H1 (cell line): ENCODE measurements at regions not wholly inside any gene's neighbourhood (a gene's known extent, or its start where the extent isn't known, plus 50 kb on each side); places are given as distances from the start of the nearest gene placed in this dataset.

Experiments
- GTF2F1 ChIP-seq: IDR thresholded peaks from 2 replicates; pipeline ENCODE4 v1.6.1; 2012; ENCODE audit warnings: low read depth, low read length, improper control_type of control experiment, borderline replicate concordance
- HDAC2 ChIP-seq, 2 experiments: fragments of 300-600 bp in 1 of 2; sonication (generic) in 1 of 2; IDR thresholded peaks; 2 replicates each; pipeline ENCODE4 v1.6.1; 2011 to 2012; ENCODE audit warnings: low read depth in 2 of 2, low read length in 2 of 2, mild to moderate bottlenecking in 2 of 2, moderate library complexity in 2 of 2, borderline replicate concordance in 1 of 2, inconsistent platforms in 1 of 2
- KDM4A ChIP-seq: IDR thresholded peaks from one replicate; pipeline ENCODE4 v1.7.1; 2012; ENCODE audit warnings: low read depth, mild to moderate bottlenecking, moderate library complexity, low read length, inconsistent platforms; ENCODE audit not compliant: severe bottlenecking
- RFX5 ChIP-seq: IDR thresholded peaks from 2 replicates; pipeline ENCODE4 v1.6.1; 2011; ENCODE audit warnings: low read depth, low read length, improper control_type of control experiment, borderline replicate concordance
- TF ChIP-seq, protein P1 (sequence below): IDR thresholded peaks from 2 replicates; pipeline ENCODE4 v1.6.1; 2011; ENCODE audit warnings: low read length, improper control_type of control experiment
- TF ChIP-seq, protein P2 (sequence below): IDR thresholded peaks from 2 replicates; pipeline ENCODE4 v1.6.1; 2012; ENCODE audit warnings: low read length, inconsistent platforms

DNA sequence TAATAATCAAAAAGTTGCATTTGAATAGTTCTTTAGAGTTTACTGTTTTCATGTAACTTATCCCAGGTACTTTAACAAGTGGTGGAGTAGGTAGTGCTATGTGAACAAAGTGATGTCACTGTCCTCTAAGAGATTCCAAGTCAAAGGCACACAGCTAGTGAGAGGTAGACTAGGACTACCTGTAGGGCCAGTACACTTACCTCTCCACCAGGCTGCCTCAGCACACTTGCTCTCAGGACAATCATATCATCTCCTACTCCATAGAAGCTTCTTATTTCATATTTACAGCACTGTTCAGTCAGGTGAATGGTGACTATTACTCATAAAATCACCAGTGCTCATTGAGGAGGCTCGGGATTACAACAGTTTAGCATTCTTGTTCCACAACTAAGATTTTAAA, 173.0 kb upstream of the EMCN start (continued):
- TF ChIP-seq KDM4A (no peak), GTF2F1 (no peak), RFX5 (no peak), HDAC2 (IDR thresholded peaks at IDR 0.05; ENCODE audit: borderline replicate concordance in 1 of 2, low read depth in 2 of 2, low read length in 2 of 2) (no peak)
- TF ChIP-seq, protein P1, sequence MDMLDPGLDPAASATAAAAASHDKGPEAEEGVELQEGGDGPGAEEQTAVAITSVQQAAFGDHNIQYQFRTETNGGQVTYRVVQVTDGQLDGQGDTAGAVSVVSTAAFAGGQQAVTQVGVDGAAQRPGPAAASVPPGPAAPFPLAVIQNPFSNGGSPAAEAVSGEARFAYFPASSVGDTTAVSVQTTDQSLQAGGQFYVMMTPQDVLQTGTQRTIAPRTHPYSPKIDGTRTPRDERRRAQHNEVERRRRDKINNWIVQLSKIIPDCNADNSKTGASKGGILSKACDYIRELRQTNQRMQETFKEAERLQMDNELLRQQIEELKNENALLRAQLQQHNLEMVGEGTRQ: no peak
- TF ChIP-seq, protein P2, sequence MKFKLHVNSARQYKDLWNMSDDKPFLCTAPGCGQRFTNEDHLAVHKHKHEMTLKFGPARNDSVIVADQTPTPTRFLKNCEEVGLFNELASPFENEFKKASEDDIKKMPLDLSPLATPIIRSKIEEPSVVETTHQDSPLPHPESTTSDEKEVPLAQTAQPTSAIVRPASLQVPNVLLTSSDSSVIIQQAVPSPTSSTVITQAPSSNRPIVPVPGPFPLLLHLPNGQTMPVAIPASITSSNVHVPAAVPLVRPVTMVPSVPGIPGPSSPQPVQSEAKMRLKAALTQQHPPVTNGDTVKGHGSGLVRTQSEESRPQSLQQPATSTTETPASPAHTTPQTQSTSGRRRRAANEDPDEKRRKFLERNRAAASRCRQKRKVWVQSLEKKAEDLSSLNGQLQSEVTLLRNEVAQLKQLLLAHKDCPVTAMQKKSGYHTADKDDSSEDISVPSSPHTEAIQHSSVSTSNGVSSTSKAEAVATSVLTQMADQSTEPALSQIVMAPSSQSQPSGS: no peak
